LNCaP clone FGC (cell line): ENCODE measurements at regions not wholly inside any gene's neighbourhood (a gene's known extent, or its start where the extent isn't known, plus 50 kb on each side); places are given as distances from the start of the nearest gene placed in this dataset.

Experiments
- DNase-seq: peaks from one replicate; pipeline ENCODE4 v3.0.0-alpha.2; 2011; ENCODE audit warnings: low read depth
- H3K4me3 ChIP-seq: 2 replicates; pipeline ENCODE4 v1.5.1; 2011; ENCODE audit warnings: mild to moderate bottlenecking, low read depth, low read length, control low read depth
- CTCF ChIP-seq: IDR thresholded peaks from 2 replicates; pipeline ENCODE4 v1.5.1; 2012; ENCODE audit warnings: mild to moderate bottlenecking; ENCODE audit not compliant: control insufficient read depth, insufficient read depth; ENCODE audit errors: extremely low read depth

- H3K4me3 ChIP-seq: no peak overlapping the region
- no peak for TF ChIP-seq CTCF
- DNase-seq: no peak
Observed at GRCh38 chr14:42931308-42931707, 1324.6 kb downstream of the LRFN5 start.

DNA sequence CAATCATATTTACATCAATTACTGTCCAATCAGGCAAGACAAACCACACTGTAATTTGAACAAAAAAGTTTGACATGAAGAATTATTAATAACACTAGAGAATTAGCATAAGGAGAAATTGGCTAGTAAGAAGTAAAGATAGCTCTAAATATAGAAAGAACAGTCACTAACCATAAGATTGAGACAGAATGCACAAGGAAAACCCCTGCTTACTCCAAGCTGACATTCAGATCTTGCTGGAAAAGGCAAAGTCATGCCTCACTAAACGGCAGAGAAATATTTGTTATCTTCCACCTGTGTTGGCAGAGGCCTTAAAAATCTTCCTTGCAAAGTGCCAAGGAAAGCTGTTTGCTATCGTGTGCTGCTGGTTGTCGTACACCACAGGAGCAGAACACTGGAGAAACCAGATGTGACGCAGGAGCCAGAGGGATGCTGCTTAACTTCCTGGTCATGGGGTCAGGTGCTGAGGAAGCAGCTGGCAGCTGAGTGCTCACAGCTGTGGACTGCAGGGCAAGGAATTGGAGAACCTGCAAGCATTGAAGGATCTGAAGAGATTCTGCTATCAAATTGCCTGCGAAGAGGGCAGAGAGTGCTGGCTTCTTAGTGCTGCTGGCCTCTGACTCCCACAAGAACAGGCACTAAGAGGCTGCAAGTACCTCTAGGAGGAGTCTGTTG, 1323.3 kb downstream of the LRFN5 start:
- no peak overlapping the region for H3K4me3 ChIP-seq
- TF ChIP-seq CTCF: no peak
- no peak for DNase-seq

DNA sequence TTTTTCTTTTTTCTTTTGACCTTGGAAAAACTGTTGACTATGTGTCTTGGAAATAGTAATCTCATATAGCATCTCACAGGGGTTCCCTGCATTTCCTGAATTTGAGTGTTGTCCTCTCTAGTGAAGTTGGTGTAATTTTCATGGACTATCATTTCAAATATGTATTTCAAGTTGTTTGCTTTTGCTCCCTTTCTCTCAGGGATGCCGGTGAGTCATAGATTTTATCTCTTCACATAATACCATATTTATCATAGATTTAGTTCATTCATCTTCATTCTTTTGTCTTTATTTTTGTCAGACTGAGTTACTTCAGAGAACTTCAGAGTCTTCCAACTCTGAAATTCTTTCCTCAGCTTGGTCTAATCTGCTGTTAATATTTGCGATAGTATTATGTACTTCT, 1320.6 kb downstream of the LRFN5 start:
- H3K4me3 ChIP-seq: no peak overlapping the region
- no peak for DNase-seq
- TF ChIP-seq CTCF: no peak

- no peak for DNase-seq
- no peak for TF ChIP-seq CTCF
- H3K4me3 ChIP-seq: no peak overlapping the region
Observed at GRCh38 chr14:42921901-42922300, 1315.2 kb downstream of the LRFN5 start.

GRCh38 chr14:42918615-42919014, 1311.9 kb downstream of the LRFN5 start:
- no peak for DNase-seq
- no peak for TF ChIP-seq CTCF
- no peak overlapping the region for H3K4me3 ChIP-seq

DNA sequence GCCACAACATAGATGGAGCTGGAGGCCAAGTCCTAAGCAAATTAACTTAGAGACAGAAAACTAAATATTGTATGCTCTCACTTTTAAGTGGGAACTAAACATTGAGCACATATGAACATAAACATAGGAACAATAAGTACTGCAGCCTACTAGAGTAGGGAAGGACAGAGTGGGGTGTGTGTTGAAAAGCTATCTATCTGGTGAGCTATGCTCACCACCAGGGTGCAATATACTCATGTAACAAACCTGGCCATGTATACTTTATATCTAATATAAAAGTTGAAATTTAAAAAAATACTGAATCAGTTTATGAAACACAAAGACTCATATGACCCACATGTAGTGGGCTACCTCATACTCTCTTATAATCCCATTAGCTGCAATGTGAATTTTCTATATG, 1305.0 kb downstream of the LRFN5 start:
- TF ChIP-seq CTCF: peak; percentile 39
- DNase-seq: no peak
- no peak overlapping the region for H3K4me3 ChIP-seq

DNA sequence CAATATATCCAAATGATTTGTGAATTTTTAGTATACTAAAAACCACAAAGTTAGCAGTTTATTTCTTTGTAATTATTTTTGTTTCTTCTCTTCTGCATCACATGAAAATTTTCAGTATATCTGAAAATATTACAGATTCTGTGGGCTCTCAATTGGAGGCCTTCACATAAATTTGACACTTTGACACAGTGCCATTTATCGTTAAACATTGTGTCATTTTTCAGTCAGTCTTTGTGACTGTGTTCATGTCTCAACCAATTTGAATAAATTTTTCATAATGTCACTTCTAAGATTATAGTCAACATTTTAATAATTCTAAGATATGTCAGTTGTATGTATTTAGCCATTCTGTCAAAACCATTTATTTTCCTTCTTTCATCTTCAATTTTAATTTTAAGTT, 1303.0 kb downstream of the LRFN5 start:
- TF ChIP-seq CTCF: no peak
- no peak for DNase-seq
- no peak overlapping the region for H3K4me3 ChIP-seq
